Tibial nerve (tissue), 3 donors: ENCODE measurements at regions not wholly inside any gene's neighbourhood (a gene's known extent, or its start where the extent isn't known, plus 50 kb on each side); places are given as distances from the start of the nearest gene placed in this dataset.
A peak's percentile ranks its signal among the peaks of the same experiment; 100 is the strongest.

Experiments used
- POLR2A ChIP-seq, 2 donors: fragments of 450-650 bp; IDR thresholded peaks; one replicate each; pipeline ENCODE4 v1.6.1; 2017; ENCODE audit warnings: antibody characterized with exemption in 2 of 2, mild to moderate bottlenecking in 2 of 2, moderate library complexity in 2 of 2
- TF ChIP-seq, protein P1 (sequence below), 5 experiments: fragments of 200-600 bp in 3 of 5; fragments of 450-650 bp in 2 of 5; sonication (generic) in 3 of 5; IDR thresholded peaks; one replicate each; pipeline ENCODE4 v1.5.1; 2016 to 2019; ENCODE audit warnings: antibody characterized with exemption in 5 of 5, mild to moderate bottlenecking in 3 of 5, moderate library complexity in 2 of 5

DNA sequence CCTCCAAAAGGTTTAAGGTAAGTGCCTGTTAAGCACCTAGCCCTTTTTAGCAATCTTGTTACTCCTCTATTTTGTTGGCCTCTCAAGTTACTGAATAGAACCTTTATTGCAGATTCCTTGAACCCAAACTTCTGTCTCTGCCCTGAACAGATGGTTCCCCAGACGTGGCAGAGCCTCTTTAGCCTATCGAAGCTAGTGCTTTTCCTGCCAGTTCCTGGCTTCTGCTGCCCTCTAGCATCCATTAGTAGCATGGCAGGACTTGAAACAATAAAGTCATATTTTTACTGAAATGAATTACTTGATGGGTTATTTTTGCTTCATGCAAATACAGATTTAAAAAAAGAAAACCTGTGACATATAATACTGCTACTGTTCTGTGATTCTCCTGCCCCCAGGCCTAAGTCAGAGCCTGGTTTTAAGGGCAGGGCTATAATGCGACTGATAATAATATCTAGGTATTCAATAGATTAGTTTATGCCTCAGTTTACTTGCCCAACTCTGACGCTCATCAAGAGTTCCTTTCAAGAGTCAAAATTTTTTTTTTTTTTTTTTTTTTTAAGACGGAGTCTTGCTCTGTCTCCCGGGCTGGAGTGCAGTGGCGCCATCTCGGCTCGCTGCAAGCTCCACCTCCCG lies 84.3 kb upstream of the PHF14 start:
- TF ChIP-seq, protein P1, sequence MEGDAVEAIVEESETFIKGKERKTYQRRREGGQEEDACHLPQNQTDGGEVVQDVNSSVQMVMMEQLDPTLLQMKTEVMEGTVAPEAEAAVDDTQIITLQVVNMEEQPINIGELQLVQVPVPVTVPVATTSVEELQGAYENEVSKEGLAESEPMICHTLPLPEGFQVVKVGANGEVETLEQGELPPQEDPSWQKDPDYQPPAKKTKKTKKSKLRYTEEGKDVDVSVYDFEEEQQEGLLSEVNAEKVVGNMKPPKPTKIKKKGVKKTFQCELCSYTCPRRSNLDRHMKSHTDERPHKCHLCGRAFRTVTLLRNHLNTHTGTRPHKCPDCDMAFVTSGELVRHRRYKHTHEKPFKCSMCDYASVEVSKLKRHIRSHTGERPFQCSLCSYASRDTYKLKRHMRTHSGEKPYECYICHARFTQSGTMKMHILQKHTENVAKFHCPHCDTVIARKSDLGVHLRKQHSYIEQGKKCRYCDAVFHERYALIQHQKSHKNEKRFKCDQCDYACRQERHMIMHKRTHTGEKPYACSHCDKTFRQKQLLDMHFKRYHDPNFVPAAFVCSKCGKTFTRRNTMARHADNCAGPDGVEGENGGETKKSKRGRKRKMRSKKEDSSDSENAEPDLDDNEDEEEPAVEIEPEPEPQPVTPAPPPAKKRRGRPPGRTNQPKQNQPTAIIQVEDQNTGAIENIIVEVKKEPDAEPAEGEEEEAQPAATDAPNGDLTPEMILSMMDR (IDR thresholded peaks at IDR 0.05) = peak; percentile 39 to 65 (median 42)
- no peak for TF ChIP-seq POLR2A (IDR thresholded peaks at IDR 0.05)
